ENCODE measurements at regions not wholly inside any gene's neighbourhood (a gene's known extent, or its start where the extent isn't known, plus 50 kb on each side); places are given as distances from the start of the nearest gene placed in this dataset.

- TF ChIP-seq, protein P1, sequence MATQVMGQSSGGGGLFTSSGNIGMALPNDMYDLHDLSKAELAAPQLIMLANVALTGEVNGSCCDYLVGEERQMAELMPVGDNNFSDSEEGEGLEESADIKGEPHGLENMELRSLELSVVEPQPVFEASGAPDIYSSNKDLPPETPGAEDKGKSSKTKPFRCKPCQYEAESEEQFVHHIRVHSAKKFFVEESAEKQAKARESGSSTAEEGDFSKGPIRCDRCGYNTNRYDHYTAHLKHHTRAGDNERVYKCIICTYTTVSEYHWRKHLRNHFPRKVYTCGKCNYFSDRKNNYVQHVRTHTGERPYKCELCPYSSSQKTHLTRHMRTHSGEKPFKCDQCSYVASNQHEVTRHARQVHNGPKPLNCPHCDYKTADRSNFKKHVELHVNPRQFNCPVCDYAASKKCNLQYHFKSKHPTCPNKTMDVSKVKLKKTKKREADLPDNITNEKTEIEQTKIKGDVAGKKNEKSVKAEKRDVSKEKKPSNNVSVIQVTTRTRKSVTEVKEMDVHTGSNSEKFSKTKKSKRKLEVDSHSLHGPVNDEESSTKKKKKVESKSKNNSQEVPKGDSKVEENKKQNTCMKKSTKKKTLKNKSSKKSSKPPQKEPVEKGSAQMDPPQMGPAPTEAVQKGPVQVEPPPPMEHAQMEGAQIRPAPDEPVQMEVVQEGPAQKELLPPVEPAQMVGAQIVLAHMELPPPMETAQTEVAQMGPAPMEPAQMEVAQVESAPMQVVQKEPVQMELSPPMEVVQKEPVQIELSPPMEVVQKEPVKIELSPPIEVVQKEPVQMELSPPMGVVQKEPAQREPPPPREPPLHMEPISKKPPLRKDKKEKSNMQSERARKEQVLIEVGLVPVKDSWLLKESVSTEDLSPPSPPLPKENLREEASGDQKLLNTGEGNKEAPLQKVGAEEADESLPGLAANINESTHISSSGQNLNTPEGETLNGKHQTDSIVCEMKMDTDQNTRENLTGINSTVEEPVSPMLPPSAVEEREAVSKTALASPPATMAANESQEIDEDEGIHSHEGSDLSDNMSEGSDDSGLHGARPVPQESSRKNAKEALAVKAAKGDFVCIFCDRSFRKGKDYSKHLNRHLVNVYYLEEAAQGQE (IDR thresholded peaks at IDR 0.05; ENCODE audit: unreplicated experiment), result no peak
- TF ChIP-seq, protein P2, sequence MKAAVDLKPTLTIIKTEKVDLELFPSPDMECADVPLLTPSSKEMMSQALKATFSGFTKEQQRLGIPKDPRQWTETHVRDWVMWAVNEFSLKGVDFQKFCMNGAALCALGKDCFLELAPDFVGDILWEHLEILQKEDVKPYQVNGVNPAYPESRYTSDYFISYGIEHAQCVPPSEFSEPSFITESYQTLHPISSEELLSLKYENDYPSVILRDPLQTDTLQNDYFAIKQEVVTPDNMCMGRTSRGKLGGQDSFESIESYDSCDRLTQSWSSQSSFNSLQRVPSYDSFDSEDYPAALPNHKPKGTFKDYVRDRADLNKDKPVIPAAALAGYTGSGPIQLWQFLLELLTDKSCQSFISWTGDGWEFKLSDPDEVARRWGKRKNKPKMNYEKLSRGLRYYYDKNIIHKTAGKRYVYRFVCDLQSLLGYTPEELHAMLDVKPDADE (IDR thresholded peaks at IDR 0.05), result no peak
Measured at GRCh38 chr15:27619204-27619603, 479.9 kb downstream of the OCA2 start (continued).

DNA sequence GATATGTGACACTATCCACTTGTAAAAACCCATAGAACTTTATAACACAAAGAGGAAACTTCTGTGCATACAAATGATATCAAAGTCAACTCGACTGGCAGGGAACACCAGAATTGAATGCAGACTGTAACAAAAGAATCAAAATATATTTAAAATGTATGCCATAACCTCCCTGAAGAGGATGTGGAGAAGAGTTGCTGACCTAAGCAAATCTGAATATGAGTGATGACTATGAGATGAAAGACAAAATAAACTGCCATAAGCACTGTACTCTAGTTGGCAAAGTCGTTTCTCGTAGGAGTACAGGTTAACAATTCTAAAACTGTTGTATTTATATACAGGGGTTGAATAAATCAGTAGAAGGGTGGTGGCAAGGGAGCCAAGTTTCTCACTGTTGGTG, 482.1 kb downstream of the OCA2 start:
- H3K27me3 ChIP-seq (ENCODE audit: insufficient read depth), result no peaks in the 10 kb centered on the region
- no peak overlapping the region for H3K4me3 Mint-ChIP-seq
- no peak for ATAC-seq
- H3K27ac Mint-ChIP-seq, result no peak overlapping the region
- no peaks in the 10 kb centered on the region for H3K27me3 Mint-ChIP-seq (ENCODE audit: insufficient read depth, low read depth, poor library complexity)
- H3F3A ChIP-seq (replicated peaks; ENCODE audit: low read depth), result no peaks in the 10 kb centered on the region
- no peaks in the 10 kb centered on the region for H3K79me2 ChIP-seq (replicated peaks; ENCODE audit: insufficient read depth)
- no peaks in the 10 kb centered on the region for H4K20me1 ChIP-seq (replicated peaks; ENCODE audit: insufficient read depth)
- no peaks in the 10 kb centered on the region for H3K9me2 ChIP-seq (ENCODE audit: insufficient read depth)
- H3K27ac ChIP-seq (ENCODE audit: low read depth), result no peak overlapping the region
- H2AFZ ChIP-seq, result no peak overlapping the region
- no peak overlapping the region for H3K4me3 ChIP-seq
- H3K36me3 Mint-ChIP-seq (ENCODE audit: low read depth), result no peaks in the 10 kb centered on the region
- H3K4me1 Mint-ChIP-seq, result no peaks in the 10 kb centered on the region
- H3K36me3 ChIP-seq (ENCODE audit: insufficient read depth), result no peaks in the 10 kb centered on the region
- H3K4me1 ChIP-seq (ENCODE audit: insufficient read depth), result no peaks in the 10 kb centered on the region
- H3K4me2 ChIP-seq, result no peak overlapping the region
- no peaks in the 10 kb centered on the region; the same call in 2 of the 3 replicates for H3K9me3 Mint-ChIP-seq
- no peak for DNase-seq (ENCODE audit: low spot score)
- no peak for TF ChIP-seq ZNF114 (CRISPR knock-in tag; IDR thresholded peaks at IDR 0.05)
- TF ChIP-seq STAT1 (IDR thresholded peaks at IDR 0.05; ENCODE audit: unreplicated experiment), result no peak
- TF ChIP-seq EZH2 (IDR thresholded peaks at IDR 0.05; ENCODE audit: low read depth, unreplicated experiment), result no peak
- TF ChIP-seq POLR2AphosphoS5 (IDR thresholded peaks at IDR 0.05; ENCODE audit: low read depth), result no peak
- TF ChIP-seq, protein P2 (IDR thresholded peaks at IDR 0.05), result no peak
- no peak for TF ChIP-seq EZH2phosphoT487 (IDR thresholded peaks at IDR 0.05; ENCODE audit: unreplicated experiment)
- no peak for TF ChIP-seq CREB1 (CRISPR knock-in tag; IDR thresholded peaks at IDR 0.05; ENCODE audit: low read depth)
- TF ChIP-seq, protein P3, sequence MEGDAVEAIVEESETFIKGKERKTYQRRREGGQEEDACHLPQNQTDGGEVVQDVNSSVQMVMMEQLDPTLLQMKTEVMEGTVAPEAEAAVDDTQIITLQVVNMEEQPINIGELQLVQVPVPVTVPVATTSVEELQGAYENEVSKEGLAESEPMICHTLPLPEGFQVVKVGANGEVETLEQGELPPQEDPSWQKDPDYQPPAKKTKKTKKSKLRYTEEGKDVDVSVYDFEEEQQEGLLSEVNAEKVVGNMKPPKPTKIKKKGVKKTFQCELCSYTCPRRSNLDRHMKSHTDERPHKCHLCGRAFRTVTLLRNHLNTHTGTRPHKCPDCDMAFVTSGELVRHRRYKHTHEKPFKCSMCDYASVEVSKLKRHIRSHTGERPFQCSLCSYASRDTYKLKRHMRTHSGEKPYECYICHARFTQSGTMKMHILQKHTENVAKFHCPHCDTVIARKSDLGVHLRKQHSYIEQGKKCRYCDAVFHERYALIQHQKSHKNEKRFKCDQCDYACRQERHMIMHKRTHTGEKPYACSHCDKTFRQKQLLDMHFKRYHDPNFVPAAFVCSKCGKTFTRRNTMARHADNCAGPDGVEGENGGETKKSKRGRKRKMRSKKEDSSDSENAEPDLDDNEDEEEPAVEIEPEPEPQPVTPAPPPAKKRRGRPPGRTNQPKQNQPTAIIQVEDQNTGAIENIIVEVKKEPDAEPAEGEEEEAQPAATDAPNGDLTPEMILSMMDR (conservative IDR thresholded peaks at IDR 0.05; ENCODE audit: low read depth in 2 of 2), result no peak
- no peak for TF ChIP-seq ZNF331 (CRISPR knock-in tag; IDR thresholded peaks at IDR 0.05; ENCODE audit: low read depth)
- TF ChIP-seq NANOG (IDR thresholded peaks at IDR 0.05; ENCODE audit: borderline replicate concordance), result no peak
- TF ChIP-seq, protein P4, sequence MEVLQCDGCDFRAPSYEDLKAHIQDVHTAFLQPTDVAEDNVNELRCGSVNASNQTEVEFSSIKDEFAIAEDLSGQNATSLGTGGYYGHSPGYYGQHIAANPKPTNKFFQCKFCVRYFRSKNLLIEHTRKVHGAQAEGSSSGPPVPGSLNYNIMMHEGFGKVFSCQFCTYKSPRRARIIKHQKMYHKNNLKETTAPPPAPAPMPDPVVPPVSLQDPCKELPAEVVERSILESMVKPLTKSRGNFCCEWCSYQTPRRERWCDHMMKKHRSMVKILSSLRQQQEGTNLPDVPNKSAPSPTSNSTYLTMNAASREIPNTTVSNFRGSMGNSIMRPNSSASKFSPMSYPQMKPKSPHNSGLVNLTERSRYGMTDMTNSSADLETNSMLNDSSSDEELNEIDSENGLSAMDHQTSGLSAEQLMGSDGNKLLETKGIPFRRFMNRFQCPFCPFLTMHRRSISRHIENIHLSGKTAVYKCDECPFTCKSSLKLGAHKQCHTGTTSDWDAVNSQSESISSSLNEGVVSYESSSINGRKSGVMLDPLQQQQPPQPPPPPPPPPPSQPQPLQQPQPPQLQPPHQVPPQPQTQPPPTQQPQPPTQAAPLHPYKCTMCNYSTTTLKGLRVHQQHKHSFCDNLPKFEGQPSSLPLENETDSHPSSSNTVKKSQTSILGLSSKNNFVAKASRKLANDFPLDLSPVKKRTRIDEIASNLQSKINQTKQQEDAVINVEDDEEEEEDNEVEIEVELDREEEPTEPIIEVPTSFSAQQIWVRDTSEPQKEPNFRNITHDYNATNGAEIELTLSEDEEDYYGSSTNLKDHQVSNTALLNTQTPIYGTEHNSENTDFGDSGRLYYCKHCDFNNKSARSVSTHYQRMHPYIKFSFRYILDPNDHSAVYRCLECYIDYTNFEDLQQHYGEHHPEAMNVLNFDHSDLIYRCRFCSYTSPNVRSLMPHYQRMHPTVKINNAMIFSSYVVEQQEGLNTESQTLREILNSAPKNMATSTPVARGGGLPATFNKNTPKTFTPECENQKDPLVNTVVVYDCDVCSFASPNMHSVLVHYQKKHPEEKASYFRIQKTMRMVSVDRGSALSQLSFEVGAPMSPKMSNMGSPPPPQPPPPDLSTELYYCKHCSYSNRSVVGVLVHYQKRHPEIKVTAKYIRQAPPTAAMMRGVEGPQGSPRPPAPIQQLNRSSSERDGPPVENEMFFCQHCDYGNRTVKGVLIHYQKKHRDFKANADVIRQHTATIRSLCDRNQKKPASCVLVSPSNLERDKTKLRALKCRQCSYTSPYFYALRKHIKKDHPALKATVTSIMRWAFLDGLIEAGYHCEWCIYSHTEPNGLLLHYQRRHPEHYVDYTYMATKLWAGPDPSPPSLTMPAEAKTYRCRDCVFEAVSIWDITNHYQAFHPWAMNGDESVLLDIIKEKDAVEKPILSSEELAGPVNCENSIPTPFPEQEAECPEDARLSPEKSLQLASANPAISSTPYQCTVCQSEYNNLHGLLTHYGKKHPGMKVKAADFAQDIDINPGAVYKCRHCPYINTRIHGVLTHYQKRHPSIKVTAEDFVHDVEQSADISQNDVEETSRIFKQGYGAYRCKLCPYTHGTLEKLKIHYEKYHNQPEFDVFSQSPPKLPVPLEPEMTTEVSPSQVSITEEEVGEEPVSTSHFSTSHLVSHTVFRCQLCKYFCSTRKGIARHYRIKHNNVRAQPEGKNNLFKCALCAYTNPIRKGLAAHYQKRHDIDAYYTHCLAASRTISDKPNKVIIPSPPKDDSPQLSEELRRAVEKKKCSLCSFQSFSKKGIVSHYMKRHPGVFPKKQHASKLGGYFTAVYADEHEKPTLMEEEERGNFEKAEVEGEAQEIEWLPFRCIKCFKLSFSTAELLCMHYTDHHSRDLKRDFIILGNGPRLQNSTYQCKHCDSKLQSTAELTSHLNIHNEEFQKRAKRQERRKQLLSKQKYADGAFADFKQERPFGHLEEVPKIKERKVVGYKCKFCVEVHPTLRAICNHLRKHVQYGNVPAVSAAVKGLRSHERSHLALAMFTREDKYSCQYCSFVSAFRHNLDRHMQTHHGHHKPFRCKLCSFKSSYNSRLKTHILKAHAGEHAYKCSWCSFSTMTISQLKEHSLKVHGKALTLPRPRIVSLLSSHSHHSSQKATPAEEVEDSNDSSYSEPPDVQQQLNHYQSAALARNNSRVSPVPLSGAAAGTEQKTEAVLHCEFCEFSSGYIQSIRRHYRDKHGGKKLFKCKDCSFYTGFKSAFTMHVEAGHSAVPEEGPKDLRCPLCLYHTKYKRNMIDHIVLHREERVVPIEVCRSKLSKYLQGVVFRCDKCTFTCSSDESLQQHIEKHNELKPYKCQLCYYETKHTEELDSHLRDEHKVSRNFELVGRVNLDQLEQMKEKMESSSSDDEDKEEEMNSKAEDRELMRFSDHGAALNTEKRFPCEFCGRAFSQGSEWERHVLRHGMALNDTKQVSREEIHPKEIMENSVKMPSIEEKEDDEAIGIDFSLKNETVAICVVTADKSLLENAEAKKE (CRISPR knock-in tag; IDR thresholded peaks at IDR 0.05), result no peak
